HEK293 (cell line): ENCODE measurements at regions not wholly inside any gene's neighbourhood (a gene's known extent, or its start where the extent isn't known, plus 50 kb on each side); places are given as distances from the start of the nearest gene placed in this dataset.

ENCODE experiments used
- CTCF ChIA-PET: fragments of 350-600 bp; formaldehyde crosslinking; extraction: SDS; loops from one replicate; lab custom pipeline; 2021; ENCODE audit warnings: antibody characterized with exemption; lab: Yijun Ruan, JAX
- POLR2A ChIA-PET: fragments of 300-600 bp; formaldehyde crosslinking; extraction: SDS; loops from one replicate; lab custom pipeline; 2020; ENCODE audit warnings: antibody characterized with exemption, inconsistent platforms; lab: Yijun Ruan, JAX
- H3K27ac ChIP-seq: fragments of 200-500 bp; sonication (Bioruptor generic); 2 replicates; pipeline ENCODE4 v1.5.1; 2014; ENCODE audit warnings: low read depth, low read length, control low read depth, inconsistent platforms; ENCODE audit errors: extremely low read depth
- H3K36me3 ChIP-seq, 2 experiments: fragments of 200-500 bp in 1 of 2; sonication (Bioruptor generic) in 1 of 2; 1 replicate in 1 of 2; 2 replicates in 1 of 2; pipeline ENCODE4 v1.5.1; 2014 to 2017; ENCODE audit warnings: inconsistent platforms in 2 of 2, low read length in 2 of 2; ENCODE audit not compliant: control insufficient read depth in 2 of 2, insufficient read depth in 1 of 2
- H3K4me1 ChIP-seq: fragments of 200-500 bp; sonication (Bioruptor generic); 2 replicates; pipeline ENCODE4 v1.5.1; 2014; ENCODE audit warnings: mild to moderate bottlenecking, low read length, inconsistent platforms; ENCODE audit not compliant: control insufficient read depth, insufficient read depth
- H3K4me3 ChIP-seq: 2 replicates; pipeline ENCODE4 v1.5.1; 2011; ENCODE audit warnings: low read depth, mild to moderate bottlenecking, control low read depth, low read length, moderate library complexity
- H3K9me3 ChIP-seq: fragments of 200-500 bp; sonication (Bioruptor generic); 2 replicates; pipeline ENCODE4 v1.5.1; 2014; ENCODE audit warnings: low read depth, low read length, inconsistent platforms; ENCODE audit not compliant: control insufficient read depth, insufficient read depth
- IKZF3 ChIP-seq: fragments of 450-650 bp; IDR thresholded peaks from 2 replicates; pipeline ENCODE4 v1.5.0; 2018; ENCODE audit warnings: missing biosample characterization, mild to moderate bottlenecking, missing genetic modification characterization, moderate library complexity
- KLF1 ChIP-seq: fragments of 450-650 bp; formaldehyde crosslinking; IDR thresholded peaks from 2 replicates; pipeline ENCODE4 v1.5.1; 2016; ENCODE audit warnings: missing biosample characterization, missing genetic modification characterization
- KLF8 ChIP-seq: fragments of 450-650 bp; formaldehyde crosslinking; IDR thresholded peaks from 2 replicates; pipeline ENCODE4 v1.5.1; 2016; ENCODE audit warnings: missing biosample characterization, missing genetic modification characterization
- KLF9 ChIP-seq: fragments of 450-650 bp; formaldehyde crosslinking; IDR thresholded peaks from 2 replicates; pipeline ENCODE4 v1.5.1; 2016; ENCODE audit warnings: missing biosample characterization, missing genetic modification characterization, low read depth
- PRDM1 ChIP-seq: fragments of 450-650 bp; formaldehyde crosslinking; IDR thresholded peaks from 2 replicates; pipeline ENCODE4; 2016; ENCODE audit warnings: missing biosample characterization, missing genetic modification characterization
- PRDM6 ChIP-seq: fragments of 450-650 bp; formaldehyde crosslinking; IDR thresholded peaks from 2 replicates; pipeline ENCODE4 v1.5.1; 2017; ENCODE audit warnings: missing biosample characterization, missing genetic modification characterization
- SP3 ChIP-seq: fragments of 450-650 bp; formaldehyde crosslinking; IDR thresholded peaks from 2 replicates; pipeline ENCODE4 v1.5.1; 2016; ENCODE audit warnings: missing biosample characterization, missing genetic modification characterization
- TCF7L2 ChIP-seq: IDR thresholded peaks from 2 replicates; pipeline ENCODE4 v1.6.1; 2011; ENCODE audit warnings: low read depth, mild to moderate bottlenecking, inconsistent platforms, low read length, moderate library complexity, borderline replicate concordance
- ZBTB1 ChIP-seq: fragments of 450-650 bp; formaldehyde crosslinking; IDR thresholded peaks from 2 replicates; pipeline ENCODE4 v1.5.1; 2016; ENCODE audit warnings: missing biosample characterization, missing genetic modification characterization
- ZNF24 ChIP-seq: fragments of 450-650 bp; formaldehyde crosslinking; IDR thresholded peaks from 2 replicates; pipeline ENCODE4 v1.5.1; 2016; ENCODE audit warnings: missing biosample characterization, missing genetic modification characterization
- ZNF274 ChIP-seq, 2 experiments: fragments of 200-500 bp in 1 of 2; fragments of 450-650 bp in 1 of 2; sonication (Bioruptor generic) in 1 of 2; formaldehyde crosslinking in 1 of 2; IDR thresholded peaks; 2 replicates each; pipeline versions ENCODE4 v1.5.1 to v1.6.1; 2014 to 2016; ENCODE audit warnings: borderline replicate concordance in 1 of 2, inconsistent platforms in 1 of 2, low read length in 1 of 2, missing biosample characterization in 1 of 2, missing genetic modification characterization in 1 of 2
- ZNF341 ChIP-seq: fragments of 450-650 bp; formaldehyde crosslinking; IDR thresholded peaks from 2 replicates; pipeline ENCODE4; 2016; ENCODE audit warnings: low read depth, missing biosample characterization, missing genetic modification characterization
- ZNF350 ChIP-seq: fragments of 450-650 bp; formaldehyde crosslinking; IDR thresholded peaks from 2 replicates; pipeline ENCODE4 v1.5.0; 2017; ENCODE audit warnings: missing biosample characterization, mild to moderate bottlenecking, missing genetic modification characterization
- ZNF37A ChIP-seq: fragments of 450-650 bp; IDR thresholded peaks from 2 replicates; pipeline ENCODE4 v1.5.1; 2018; ENCODE audit warnings: missing biosample characterization, missing genetic modification characterization
- ZNF423 ChIP-seq: fragments of 450-650 bp; formaldehyde crosslinking; IDR thresholded peaks from 2 replicates; pipeline ENCODE4 v1.5.1; 2016; ENCODE audit warnings: missing biosample characterization, missing genetic modification characterization
- ZNF473 ChIP-seq: fragments of 450-650 bp; formaldehyde crosslinking; IDR thresholded peaks from 2 replicates; pipeline ENCODE4 v1.5.1; 2017; ENCODE audit warnings: missing biosample characterization, missing genetic modification characterization
- ZNF580 ChIP-seq: fragments of 450-650 bp; formaldehyde crosslinking; IDR thresholded peaks from 2 replicates; pipeline ENCODE4 v1.5.1; 2016; ENCODE audit warnings: missing biosample characterization, missing genetic modification characterization
- ZNF776 ChIP-seq: fragments of 450-650 bp; formaldehyde crosslinking; IDR thresholded peaks from 2 replicates; pipeline ENCODE4 v1.5.0; 2017; ENCODE audit warnings: missing biosample characterization, missing genetic modification characterization, borderline replicate concordance
- TF ChIP-seq, protein P1 (sequence below): fragments of 450-650 bp; formaldehyde crosslinking; IDR thresholded peaks from 2 replicates; pipeline ENCODE4 v1.5.1; 2016; ENCODE audit warnings: missing biosample characterization, missing genetic modification characterization
- TF ChIP-seq, protein P2 (sequence below): fragments of 450-650 bp; formaldehyde crosslinking; IDR thresholded peaks from 2 replicates; pipeline ENCODE4 v1.5.1; 2016; ENCODE audit warnings: missing biosample characterization, missing genetic modification characterization
- TF ChIP-seq, protein P3 (sequence below): fragments of 450-650 bp; formaldehyde crosslinking; conservative IDR thresholded peaks from 2 replicates; pipeline ENCODE4 v1.5.1; 2016; ENCODE audit warnings: low read depth, missing biosample characterization, missing genetic modification characterization

- H3K9me3 ChIP-seq, result no peaks in the 10 kb centered on the region
- H3K27ac ChIP-seq, result no peak overlapping the region
- ChIA-PET CTCF (interaction anchor here (0.8 kb wide), 1 partner anchor 10 kb away, joined by 4 read pairs; no protein-coding TSS in a partner anchor), POLR2A (no interaction called here)
- no peaks in the 10 kb centered on the region for H3K36me3 ChIP-seq
- TF ChIP-seq ZNF473 (tag by site-specific recombination) (no peak), ZNF776 (tag by site-specific recombination) (no peak), SP3 (tag by site-specific recombination) (no peak), KLF8 (no peak), ZNF341 (tag by site-specific recombination) (no peak), KLF1 (tag by site-specific recombination) (no peak), ZNF37A (no peak), ZNF350 (no peak), ZNF423 (tag by site-specific recombination) (no peak), KLF9 (tag by site-specific recombination) (no peak), ZNF580 (tag by site-specific recombination) (no peak)
- TF ChIP-seq, protein P1, sequence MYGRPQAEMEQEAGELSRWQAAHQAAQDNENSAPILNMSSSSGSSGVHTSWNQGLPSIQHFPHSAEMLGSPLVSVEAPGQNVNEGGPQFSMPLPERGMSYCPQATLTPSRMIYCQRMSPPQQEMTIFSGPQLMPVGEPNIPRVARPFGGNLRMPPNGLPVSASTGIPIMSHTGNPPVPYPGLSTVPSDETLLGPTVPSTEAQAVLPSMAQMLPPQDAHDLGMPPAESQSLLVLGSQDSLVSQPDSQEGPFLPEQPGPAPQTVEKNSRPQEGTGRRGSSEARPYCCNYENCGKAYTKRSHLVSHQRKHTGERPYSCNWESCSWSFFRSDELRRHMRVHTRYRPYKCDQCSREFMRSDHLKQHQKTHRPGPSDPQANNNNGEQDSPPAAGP (tag by site-specific recombination), result no peak
- TF ChIP-seq, protein P2, sequence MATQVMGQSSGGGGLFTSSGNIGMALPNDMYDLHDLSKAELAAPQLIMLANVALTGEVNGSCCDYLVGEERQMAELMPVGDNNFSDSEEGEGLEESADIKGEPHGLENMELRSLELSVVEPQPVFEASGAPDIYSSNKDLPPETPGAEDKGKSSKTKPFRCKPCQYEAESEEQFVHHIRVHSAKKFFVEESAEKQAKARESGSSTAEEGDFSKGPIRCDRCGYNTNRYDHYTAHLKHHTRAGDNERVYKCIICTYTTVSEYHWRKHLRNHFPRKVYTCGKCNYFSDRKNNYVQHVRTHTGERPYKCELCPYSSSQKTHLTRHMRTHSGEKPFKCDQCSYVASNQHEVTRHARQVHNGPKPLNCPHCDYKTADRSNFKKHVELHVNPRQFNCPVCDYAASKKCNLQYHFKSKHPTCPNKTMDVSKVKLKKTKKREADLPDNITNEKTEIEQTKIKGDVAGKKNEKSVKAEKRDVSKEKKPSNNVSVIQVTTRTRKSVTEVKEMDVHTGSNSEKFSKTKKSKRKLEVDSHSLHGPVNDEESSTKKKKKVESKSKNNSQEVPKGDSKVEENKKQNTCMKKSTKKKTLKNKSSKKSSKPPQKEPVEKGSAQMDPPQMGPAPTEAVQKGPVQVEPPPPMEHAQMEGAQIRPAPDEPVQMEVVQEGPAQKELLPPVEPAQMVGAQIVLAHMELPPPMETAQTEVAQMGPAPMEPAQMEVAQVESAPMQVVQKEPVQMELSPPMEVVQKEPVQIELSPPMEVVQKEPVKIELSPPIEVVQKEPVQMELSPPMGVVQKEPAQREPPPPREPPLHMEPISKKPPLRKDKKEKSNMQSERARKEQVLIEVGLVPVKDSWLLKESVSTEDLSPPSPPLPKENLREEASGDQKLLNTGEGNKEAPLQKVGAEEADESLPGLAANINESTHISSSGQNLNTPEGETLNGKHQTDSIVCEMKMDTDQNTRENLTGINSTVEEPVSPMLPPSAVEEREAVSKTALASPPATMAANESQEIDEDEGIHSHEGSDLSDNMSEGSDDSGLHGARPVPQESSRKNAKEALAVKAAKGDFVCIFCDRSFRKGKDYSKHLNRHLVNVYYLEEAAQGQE (tag by site-specific recombination), result no peak
- no peak overlapping the region for H3K4me3 ChIP-seq
- no peaks in the 10 kb centered on the region for H3K4me1 ChIP-seq
Observed at GRCh38 chr4:31141832-31142142, 421.6 kb downstream of the PCDH7 start.

GRCh38 chr4:31146366-31146765, 426.2 kb downstream of the PCDH7 start:
- Histone ChIP-seq H3K36me3 (no peaks in the 10 kb centered on the region), H3K4me3 (no peak overlapping the region), H3K27ac (no peak overlapping the region), H3K4me1 (no peaks in the 10 kb centered on the region), H3K9me3 (no peaks in the 10 kb centered on the region)
- CTCF ChIA-PET, result no interaction called here
- POLR2A ChIA-PET, result no interaction called here
- TF ChIP-seq TCF7L2 (no peak), IKZF3 (tag by site-specific recombination) (no peak), PRDM1 (tag by site-specific recombination) (no peak), ZBTB1 (tag by site-specific recombination) (no peak), PRDM6 (tag by site-specific recombination) (no peak), ZNF24 (tag by site-specific recombination) (no peak), ZNF274 (IDR thresholded peaks at IDR 0.05; ENCODE audit: low read length) (no peak), ZNF274 (tag by site-specific recombination; IDR thresholded peaks at IDR 0.05; ENCODE audit: borderline replicate concordance) (no peak)
- TF ChIP-seq, protein P2 (tag by site-specific recombination), result no peak
- TF ChIP-seq, protein P3, sequence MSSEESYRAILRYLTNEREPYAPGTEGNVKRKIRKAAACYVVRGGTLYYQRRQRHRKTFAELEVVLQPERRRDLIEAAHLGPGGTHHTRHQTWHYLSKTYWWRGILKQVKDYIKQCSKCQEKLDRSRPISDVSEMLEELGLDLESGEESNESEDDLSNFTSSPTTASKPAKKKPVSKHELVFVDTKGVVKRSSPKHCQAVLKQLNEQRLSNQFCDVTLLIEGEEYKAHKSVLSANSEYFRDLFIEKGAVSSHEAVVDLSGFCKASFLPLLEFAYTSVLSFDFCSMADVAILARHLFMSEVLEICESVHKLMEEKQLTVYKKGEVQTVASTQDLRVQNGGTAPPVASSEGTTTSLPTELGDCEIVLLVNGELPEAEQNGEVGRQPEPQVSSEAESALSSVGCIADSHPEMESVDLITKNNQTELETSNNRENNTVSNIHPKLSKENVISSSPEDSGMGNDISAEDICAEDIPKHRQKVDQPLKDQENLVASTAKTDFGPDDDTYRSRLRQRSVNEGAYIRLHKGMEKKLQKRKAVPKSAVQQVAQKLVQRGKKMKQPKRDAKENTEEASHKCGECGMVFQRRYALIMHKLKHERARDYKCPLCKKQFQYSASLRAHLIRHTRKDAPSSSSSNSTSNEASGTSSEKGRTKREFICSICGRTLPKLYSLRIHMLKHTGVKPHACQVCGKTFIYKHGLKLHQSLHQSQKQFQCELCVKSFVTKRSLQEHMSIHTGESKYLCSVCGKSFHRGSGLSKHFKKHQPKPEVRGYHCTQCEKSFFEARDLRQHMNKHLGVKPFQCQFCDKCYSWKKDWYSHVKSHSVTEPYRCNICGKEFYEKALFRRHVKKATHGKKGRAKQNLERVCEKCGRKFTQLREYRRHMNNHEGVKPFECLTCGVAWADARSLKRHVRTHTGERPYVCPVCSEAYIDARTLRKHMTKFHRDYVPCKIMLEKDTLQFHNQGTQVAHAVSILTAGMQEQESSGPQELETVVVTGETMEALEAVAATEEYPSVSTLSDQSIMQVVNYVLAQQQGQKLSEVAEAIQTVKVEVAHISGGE (tag by site-specific recombination), result no peak
